EH (cell line): ENCODE measurements at regions not wholly inside any gene's neighbourhood (a gene's known extent, or its start where the extent isn't known, plus 50 kb on each side); places are given as distances from the start of the nearest gene placed in this dataset.
A peak's percentile ranks its signal among the peaks of the same experiment; 100 is the strongest.

ENCODE experiments used
- DNase-seq: peaks from one replicate; pipeline ENCODE4 v3.0.0-alpha.2; 2015; ENCODE audit warnings: low read depth

GRCh38 chr17:63132459-63132911 lies 166.4 kb downstream of the TANC2 start:
- DNase-seq = no peak

- no peak for DNase-seq
These were observed 167.5 kb downstream of the TANC2 start for GRCh38 chr17:63133491-63133890.

- no peak for DNase-seq
These were observed 168.8 kb downstream of the TANC2 start for GRCh38 chr17:63134867-63135266.

GRCh38 chr17:63136369-63137012 lies 170.5 kb downstream of the TANC2 start:
- no peak for DNase-seq

GRCh38 chr17:63137163-63137562 lies 171.1 kb downstream of the TANC2 start:
- no peak for DNase-seq

GRCh38 chr17:63138713-63139112 lies 172.7 kb downstream of the TANC2 start:
- peak; percentile 34 for DNase-seq

GRCh38 chr17:63139356-63139755 lies 173.3 kb downstream of the TANC2 start:
- DNase-seq = no peak

- peak; percentile 48 for DNase-seq
These were observed 174.2 kb downstream of the TANC2 start for GRCh38 chr17:63140255-63140654.

- DNase-seq = no peak
These were observed 176.8 kb downstream of the TANC2 start for GRCh38 chr17:63142836-63143235.

GRCh38 chr17:63150490-63150889 lies 184.5 kb downstream of the TANC2 start:
- no peak for DNase-seq

- DNase-seq = peak; percentile 68
These were observed 185.0 kb downstream of the TANC2 start for GRCh38 chr17:63150994-63151464.

- DNase-seq = peak; percentile 58
These were observed 186.0 kb downstream of the TANC2 start for GRCh38 chr17:63151941-63152523.

- no peak for DNase-seq
These were observed 187.5 kb downstream of the TANC2 start for GRCh38 chr17:63153488-63153887.

GRCh38 chr17:63154586-63155244 lies 188.7 kb downstream of the TANC2 start:
- no peak for DNase-seq

- no peak for DNase-seq
These were observed 191.0 kb downstream of the TANC2 start for GRCh38 chr17:63156986-63157385.

- DNase-seq = no peak
These were observed 196.5 kb downstream of the TANC2 start for GRCh38 chr17:63162406-63163157.

GRCh38 chr17:63163158-63163520 lies 197.1 kb downstream of the TANC2 start:
- DNase-seq = no peak

GRCh38 chr17:63165400-63165799 lies 199.4 kb downstream of the TANC2 start:
- no peak for DNase-seq

GRCh38 chr17:63170795-63171194 lies 204.8 kb downstream of the TANC2 start:
- no peak for DNase-seq

- DNase-seq = peak; percentile 65
These were observed 205.7 kb downstream of the TANC2 start for GRCh38 chr17:63171428-63172393.

- DNase-seq = no peak
These were observed 207.4 kb downstream of the TANC2 start for GRCh38 chr17:63173450-63173849.
